HEK293 (cell line): ENCODE measurements at regions not wholly inside any gene's neighbourhood (a gene's known extent, or its start where the extent isn't known, plus 50 kb on each side); places are given as distances from the start of the nearest gene placed in this dataset.

Source experiments
- CTCF ChIA-PET: fragments of 350-600 bp; formaldehyde crosslinking; extraction: SDS; loops from one replicate; lab custom pipeline; 2021; ENCODE audit warnings: antibody characterized with exemption; lab: Yijun Ruan, JAX
- POLR2A ChIA-PET: fragments of 300-600 bp; formaldehyde crosslinking; extraction: SDS; loops from one replicate; lab custom pipeline; 2020; ENCODE audit warnings: antibody characterized with exemption, inconsistent platforms; lab: Yijun Ruan, JAX
- H3K27ac ChIP-seq: fragments of 200-500 bp; sonication (Bioruptor generic); 2 replicates; pipeline ENCODE4 v1.5.1; 2014; ENCODE audit warnings: low read depth, low read length, control low read depth, inconsistent platforms; ENCODE audit errors: extremely low read depth
- H3K36me3 ChIP-seq, 2 experiments: fragments of 200-500 bp in 1 of 2; sonication (Bioruptor generic) in 1 of 2; 1 replicate in 1 of 2; 2 replicates in 1 of 2; pipeline ENCODE4 v1.5.1; 2014 to 2017; ENCODE audit warnings: inconsistent platforms in 2 of 2, low read length in 2 of 2; ENCODE audit not compliant: control insufficient read depth in 2 of 2, insufficient read depth in 1 of 2
- H3K4me1 ChIP-seq: fragments of 200-500 bp; sonication (Bioruptor generic); 2 replicates; pipeline ENCODE4 v1.5.1; 2014; ENCODE audit warnings: mild to moderate bottlenecking, low read length, inconsistent platforms; ENCODE audit not compliant: control insufficient read depth, insufficient read depth
- H3K4me3 ChIP-seq: 2 replicates; pipeline ENCODE4 v1.5.1; 2011; ENCODE audit warnings: low read depth, mild to moderate bottlenecking, control low read depth, low read length, moderate library complexity
- H3K9me3 ChIP-seq: fragments of 200-500 bp; sonication (Bioruptor generic); 2 replicates; pipeline ENCODE4 v1.5.1; 2014; ENCODE audit warnings: low read depth, low read length, inconsistent platforms; ENCODE audit not compliant: control insufficient read depth, insufficient read depth
- GLI2 ChIP-seq: fragments of 450-650 bp; formaldehyde crosslinking; IDR thresholded peaks from 2 replicates; pipeline ENCODE4; 2017; ENCODE audit warnings: missing biosample characterization, missing genetic modification characterization, low read depth, borderline replicate concordance
- GLIS2 ChIP-seq: fragments of 450-650 bp; formaldehyde crosslinking; IDR thresholded peaks from 2 replicates; pipeline ENCODE4 v1.5.1; 2016; ENCODE audit warnings: missing biosample characterization, missing genetic modification characterization
- PATZ1 ChIP-seq: fragments of 450-650 bp; formaldehyde crosslinking; IDR thresholded peaks from 2 replicates; pipeline ENCODE4 v1.5.1; 2016; ENCODE audit warnings: missing biosample characterization, missing genetic modification characterization
- REST ChIP-seq: fragments of 450-650 bp; formaldehyde crosslinking; IDR thresholded peaks from 2 replicates; pipeline ENCODE4 v1.5.1; 2016; ENCODE audit warnings: missing biosample characterization, missing genetic modification characterization
- SETDB1 ChIP-seq: IDR thresholded peaks from one replicate; pipeline ENCODE4 v1.6.1; 2017; ENCODE audit warnings: mild to moderate bottlenecking, low read length, moderate library complexity, mixed read lengths; ENCODE audit not compliant: insufficient read length
- SP2 ChIP-seq: fragments of 450-650 bp; formaldehyde crosslinking; IDR thresholded peaks from 2 replicates; pipeline ENCODE4 v1.5.1; 2016; ENCODE audit warnings: missing biosample characterization, missing genetic modification characterization
- ZBTB11 ChIP-seq: fragments of 450-650 bp; formaldehyde crosslinking; conservative IDR thresholded peaks from 2 replicates; pipeline ENCODE4 v1.5.1; 2016; ENCODE audit warnings: low read depth, missing biosample characterization, missing genetic modification characterization
- ZBTB21 ChIP-seq: fragments of 450-650 bp; formaldehyde crosslinking; IDR thresholded peaks from 2 replicates; pipeline ENCODE4 v1.5.1; 2017; ENCODE audit warnings: missing biosample characterization, missing genetic modification characterization
- ZBTB7A ChIP-seq: fragments of 450-650 bp; formaldehyde crosslinking; IDR thresholded peaks from 2 replicates; pipeline ENCODE4 v1.5.1; 2016; ENCODE audit warnings: low read depth, missing biosample characterization, missing genetic modification characterization
- ZIC2 ChIP-seq: fragments of 450-650 bp; formaldehyde crosslinking; IDR thresholded peaks from 2 replicates; pipeline ENCODE4 v1.5.1; 2016; ENCODE audit warnings: missing biosample characterization, missing genetic modification characterization
- ZNF174 ChIP-seq: fragments of 450-650 bp; formaldehyde crosslinking; IDR thresholded peaks from 2 replicates; pipeline ENCODE4 v1.5.0; 2017; ENCODE audit warnings: missing biosample characterization, mild to moderate bottlenecking, missing genetic modification characterization
- ZNF2 ChIP-seq: fragments of 450-650 bp; formaldehyde crosslinking; IDR thresholded peaks from 2 replicates; pipeline ENCODE4 v1.5.1; 2016; ENCODE audit warnings: missing biosample characterization, missing genetic modification characterization
- ZNF664 ChIP-seq: fragments of 450-650 bp; formaldehyde crosslinking; IDR thresholded peaks from 2 replicates; pipeline ENCODE4 v1.5.1; 2016; ENCODE audit warnings: missing biosample characterization, missing genetic modification characterization
- ZNF830 ChIP-seq: fragments of 450-650 bp; IDR thresholded peaks from 2 replicates; pipeline ENCODE4 v1.5.0; 2018; ENCODE audit warnings: missing biosample characterization, missing genetic modification characterization, low read depth, mild to moderate bottlenecking, moderate library complexity
- ZNF843 ChIP-seq: fragments of 450-650 bp; formaldehyde crosslinking; IDR thresholded peaks from 2 replicates; pipeline ENCODE4 v1.5.1; 2016; ENCODE audit warnings: missing biosample characterization, missing genetic modification characterization
- ZSCAN23 ChIP-seq: fragments of 450-650 bp; formaldehyde crosslinking; IDR thresholded peaks from 2 replicates; pipeline ENCODE4 v1.5.1; 2016; ENCODE audit warnings: missing biosample characterization, missing genetic modification characterization
- ZSCAN30 ChIP-seq: fragments of 450-650 bp; IDR thresholded peaks from 2 replicates; pipeline ENCODE4 v1.5.1; 2018; ENCODE audit warnings: missing biosample characterization, mild to moderate bottlenecking, missing genetic modification characterization, moderate library complexity
- TF ChIP-seq, protein P1 (sequence below): fragments of 450-650 bp; formaldehyde crosslinking; IDR thresholded peaks from 2 replicates; pipeline ENCODE4 v1.5.1; 2017; ENCODE audit warnings: missing biosample characterization, missing genetic modification characterization

DNA sequence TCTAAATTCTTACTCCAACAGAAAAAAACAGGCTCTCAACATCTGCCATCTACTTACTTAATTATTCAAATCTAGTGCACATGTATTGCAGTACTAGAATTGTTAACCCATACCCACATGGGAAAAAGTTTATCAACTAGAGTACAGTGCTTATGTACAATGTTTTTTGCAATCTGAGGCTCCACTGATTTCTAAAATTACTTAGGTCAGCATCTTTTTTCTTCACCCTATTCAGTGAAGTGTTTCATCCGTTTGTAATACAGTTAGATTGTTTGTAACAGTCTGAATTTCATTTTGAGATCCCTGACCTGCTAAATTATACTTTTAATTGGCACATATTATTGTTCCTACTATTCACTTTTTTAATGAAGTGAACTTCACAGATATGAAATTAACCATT, 402.2 kb downstream of the FOXA2 start:
- no peak overlapping the region for H3K4me3 ChIP-seq
- CTCF ChIA-PET = interaction anchor here (0.6 kb wide), 1 partner anchor 131 kb away, joined by 4 read pairs; no protein-coding TSS in a partner anchor
- H3K9me3 ChIP-seq = no peaks in the 10 kb centered on the region
- POLR2A ChIA-PET = no interaction called here
- H3K27ac ChIP-seq = no peak overlapping the region
- H3K4me1 ChIP-seq = no peaks in the 10 kb centered on the region
- no peaks in the 10 kb centered on the region for H3K36me3 ChIP-seq
- TF ChIP-seq ZNF843 = no peak
- TF ChIP-seq ZBTB11 (tag by site-specific recombination) = no peak

GRCh38 chr20:22180244-22180643, 404.1 kb downstream of the FOXA2 start:
- no peaks in the 10 kb centered on the region for H3K9me3 ChIP-seq
- CTCF ChIA-PET = interaction anchor here (0.7 to 2.6 kb wide), 14 partner anchors 8 to 393 kb away, joined by 3 to 12 read pairs (median 4); no protein-coding TSS in a partner anchor
- POLR2A ChIA-PET = no interaction called here
- no peak for TF ChIP-seq SP2
- TF ChIP-seq ZSCAN23 (tag by site-specific recombination) = no peak
- TF ChIP-seq ZIC2 (tag by site-specific recombination) = no peak
- no peak for TF ChIP-seq PATZ1 (tag by site-specific recombination)
- TF ChIP-seq, all 188 proteins: peak for 0
- no peaks in the 10 kb centered on the region for H3K36me3 ChIP-seq
- no peaks in the 10 kb centered on the region for H3K4me1 ChIP-seq
- H3K27ac ChIP-seq = no peak overlapping the region
- no peak overlapping the region for H3K4me3 ChIP-seq

DNA sequence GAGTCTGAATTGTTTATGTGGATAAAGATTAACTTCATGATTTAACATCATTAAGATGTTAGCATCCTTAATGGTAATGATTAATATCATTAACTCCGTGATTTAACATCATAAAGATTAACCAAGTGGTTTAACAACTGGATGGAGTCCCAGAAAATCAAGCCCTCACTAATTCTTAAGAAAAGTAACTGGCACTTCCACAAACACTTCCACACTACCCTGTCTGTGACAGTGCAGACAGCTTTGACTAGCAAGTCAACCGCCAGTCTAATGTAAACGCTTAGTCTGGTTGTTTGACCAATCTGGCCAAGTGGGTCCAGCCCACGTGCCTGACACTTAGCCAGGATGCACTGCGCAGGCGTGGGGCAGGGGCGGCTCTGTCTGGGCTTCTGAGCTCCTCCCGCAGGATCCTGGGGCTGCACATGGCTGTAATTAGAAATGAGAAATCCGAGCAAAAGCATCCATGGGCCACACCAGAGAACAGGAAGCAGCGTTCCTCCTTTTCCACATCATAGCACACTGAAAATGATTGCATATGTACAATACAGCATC, 424.2 kb downstream of the FOXA2 start:
- POLR2A ChIA-PET = no interaction called here
- Histone ChIP-seq H3K4me1 (no peaks in the 10 kb centered on the region), H3K36me3 (no peaks in the 10 kb centered on the region), H3K4me3 (no peak overlapping the region), H3K9me3 (no peaks in the 10 kb centered on the region), H3K27ac (no peak overlapping the region)
- CTCF ChIA-PET = interaction anchor here (0.8 kb wide), 1 partner anchor 20 kb away, joined by 3 read pairs; no protein-coding TSS in a partner anchor
- TF ChIP-seq ZNF664 (tag by site-specific recombination) (no peak), ZNF2 (tag by site-specific recombination) (no peak), SETDB1 (no peak), ZBTB21 (tag by site-specific recombination) (no peak), ZBTB7A (tag by site-specific recombination) (no peak), GLI2 (tag by site-specific recombination) (no peak), ZNF830 (tag by site-specific recombination) (no peak), ZSCAN30 (tag by site-specific recombination) (no peak), ZNF174 (tag by site-specific recombination) (no peak), PATZ1 (tag by site-specific recombination) (no peak), REST (tag by site-specific recombination) (no peak), GLIS2 (no peak)
- TF ChIP-seq, protein P1, sequence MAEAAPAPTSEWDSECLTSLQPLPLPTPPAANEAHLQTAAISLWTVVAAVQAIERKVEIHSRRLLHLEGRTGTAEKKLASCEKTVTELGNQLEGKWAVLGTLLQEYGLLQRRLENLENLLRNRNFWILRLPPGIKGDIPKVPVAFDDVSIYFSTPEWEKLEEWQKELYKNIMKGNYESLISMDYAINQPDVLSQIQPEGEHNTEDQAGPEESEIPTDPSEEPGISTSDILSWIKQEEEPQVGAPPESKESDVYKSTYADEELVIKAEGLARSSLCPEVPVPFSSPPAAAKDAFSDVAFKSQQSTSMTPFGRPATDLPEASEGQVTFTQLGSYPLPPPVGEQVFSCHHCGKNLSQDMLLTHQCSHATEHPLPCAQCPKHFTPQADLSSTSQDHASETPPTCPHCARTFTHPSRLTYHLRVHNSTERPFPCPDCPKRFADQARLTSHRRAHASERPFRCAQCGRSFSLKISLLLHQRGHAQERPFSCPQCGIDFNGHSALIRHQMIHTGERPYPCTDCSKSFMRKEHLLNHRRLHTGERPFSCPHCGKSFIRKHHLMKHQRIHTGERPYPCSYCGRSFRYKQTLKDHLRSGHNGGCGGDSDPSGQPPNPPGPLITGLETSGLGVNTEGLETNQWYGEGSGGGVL (tag by site-specific recombination) = no peak
